HepG2 (cell line): ENCODE measurements at regions not wholly inside any gene's neighbourhood (a gene's known extent, or its start where the extent isn't known, plus 50 kb on each side); places are given as distances from the start of the nearest gene placed in this dataset.

Source experiments
- ATAC-seq: fragments of 200-7000 bp; cut with Tn5 transposase; 3 replicates; pipeline ENCODE4 v1.9.1; 2020; ENCODE audit warnings: mild to moderate bottlenecking, moderate library complexity
- BruUV-seq: library from RNA; stranded (reverse); fragments of 400-500 nt; replicated peaks from 2 replicates; lab custom pipeline; 2021; lab: Mats Ljungman, UMichigan
- CTCF ChIA-PET: fragments of 300-600 bp; formaldehyde crosslinking; extraction: SDS; loops from one replicate; lab custom pipeline; 2021; ENCODE audit warnings: low total read pairs, inconsistent platforms, low intra/inter-chr PET ratio; lab: Yijun Ruan, JAX
- POLR2A ChIA-PET: fragments of 350-600 bp; sonication (Branson Sonifier 250); formaldehyde crosslinking; loops from one replicate; lab custom pipeline; 2020; ENCODE audit warnings: antibody characterized with exemption, inconsistent platforms; lab: Yijun Ruan, JAX
- DNase-seq: peaks from one replicate; pipeline ENCODE4 v3.0.0-alpha.2; 2015; ENCODE audit warnings: low spot score
- FAIRE-seq: peaks from 3 replicates; lab custom pipeline; 2011; peaks lifted over from hg19 to GRCh38; lab: Jason Lieb, UNC
- H2AFZ ChIP-seq: one replicate; pipeline ENCODE4 v1.6.1; 2011; ENCODE audit warnings: low read length, inconsistent platforms
- H3K27ac ChIP-seq: fragments of 300-600 bp; 3 replicates; pipeline ENCODE4 v1.8.0; 2011; ENCODE audit warnings: mixed run types, mild to moderate bottlenecking, mixed read lengths, low read length, inconsistent platforms; ENCODE audit not compliant: insufficient read depth; ENCODE audit errors: extremely low read length
- H3K27me3 ChIP-seq, 2 experiments: fragments of 200-600 bp in 1 of 2; 2 replicates in 1 of 2; 3 replicates in 1 of 2; pipeline versions ENCODE4 v1.6.0 to v1.8.0; 2011; ENCODE audit warnings: low read length in 2 of 2, mild to moderate bottlenecking in 2 of 2, moderate library complexity in 2 of 2, inconsistent platforms in 1 of 2; ENCODE audit not compliant: insufficient read depth in 2 of 2, control insufficient read depth in 1 of 2
- H3K36me3 ChIP-seq, 2 experiments: fragments of 200-600 bp in 1 of 2; replicated peaks in 1 of 2; 2 replicates in 1 of 2; 3 replicates in 1 of 2; pipeline versions ENCODE4 v1.5.1 to v1.8.0; 2011; ENCODE audit warnings: low read length in 2 of 2, inconsistent platforms in 1 of 2; ENCODE audit not compliant: insufficient read depth in 2 of 2, control insufficient read depth in 1 of 2
- H3K4me1 ChIP-seq: 2 replicates; pipeline ENCODE4 v1.5.1; 2012; ENCODE audit warnings: low read length, inconsistent platforms; ENCODE audit not compliant: insufficient read depth
- H3K4me2 ChIP-seq: 2 replicates; pipeline ENCODE4 v1.6.0; 2011; ENCODE audit warnings: low read depth, low read length, inconsistent platforms
- H3K4me3 ChIP-seq, 3 experiments: fragments of 200-600 bp in 1 of 3; sonication (generic), shearing (Covaris generic) in 1 of 3; replicated peaks in 1 of 3; 2 replicates each; pipeline ENCODE4 v1.5.1; 2011 to 2016; ENCODE audit warnings: low read length in 3 of 3, inconsistent platforms in 2 of 3, low read depth in 2 of 3, mild to moderate bottlenecking in 2 of 3, control low read depth in 1 of 3, mixed read lengths in 1 of 3; ENCODE audit not compliant: insufficient read depth in 1 of 3
- H3K79me2 ChIP-seq: one replicate; pipeline ENCODE4 v1.6.1; 2011; ENCODE audit warnings: low read length, inconsistent platforms; ENCODE audit not compliant: insufficient read depth
- H3K9ac ChIP-seq: 2 replicates; pipeline ENCODE4 v1.6.0; 2011; ENCODE audit warnings: mild to moderate bottlenecking, low read depth, low read length, inconsistent platforms; ENCODE audit not compliant: insufficient read depth
- H3K9me3 ChIP-seq: 2 replicates; pipeline ENCODE4 v1.5.1; 2012; ENCODE audit warnings: mild to moderate bottlenecking, low read length
- H4K20me1 ChIP-seq: 2 replicates; pipeline ENCODE4 v1.6.0; 2011; ENCODE audit warnings: inconsistent platforms, mild to moderate bottlenecking, low read length, moderate library complexity; ENCODE audit not compliant: insufficient read depth
- ATF1 ChIP-seq: IDR thresholded peaks from 2 replicates; pipeline ENCODE4 v1.6.1; 2016; ENCODE audit warnings: mild to moderate bottlenecking, control low read depth
- CCDC6 ChIP-seq: sonication (generic); formaldehyde crosslinking; IDR thresholded peaks from 2 replicates; pipeline ENCODE4 v1.8.1; 2022; ENCODE audit warnings: mild to moderate bottlenecking, missing genetic modification reagents, moderate library complexity
- HINFP ChIP-seq: sonication (generic); formaldehyde crosslinking; IDR thresholded peaks from 2 replicates; pipeline ENCODE4 v1.4.0; 2020; ENCODE audit warnings: low read depth, mild to moderate bottlenecking, missing genetic modification reagents
- NFAT5 ChIP-seq: sonication (generic); formaldehyde crosslinking; IDR thresholded peaks from 2 replicates; pipeline ENCODE4 v1.4.0; 2020; ENCODE audit warnings: missing genetic modification reagents
- TRIM22 ChIP-seq: fragments of 450-650 bp; IDR thresholded peaks from 2 replicates; pipeline ENCODE4 v1.6.1; 2017
- USF2 ChIP-seq, 2 experiments: sonication (generic) in 1 of 2; formaldehyde crosslinking in 1 of 2; IDR thresholded peaks; 2 replicates each; pipeline versions ENCODE4 v1.5.1 to v1.6.1; 2011 to 2020; ENCODE audit warnings: borderline replicate concordance in 1 of 2, low read depth in 1 of 2, low read length in 1 of 2, mild to moderate bottlenecking in 1 of 2, missing genetic modification reagents in 1 of 2, moderate library complexity in 1 of 2
- ZNF619 ChIP-seq: sonication (generic); formaldehyde crosslinking; IDR thresholded peaks from 2 replicates; pipeline ENCODE4 v1.4.0; 2020; ENCODE audit warnings: mild to moderate bottlenecking, missing genetic modification reagents
- WGBS: methylation state at CpG from one replicate; pipeline ENCODE4 v1.1.6; 2017; ENCODE audit warnings: low lambda C conversion rate; 5-methylcytosine and 5-hydroxymethylcytosine counted together
- in situ Hi-C: cut with HindIII; loops from 2 replicates; pipeline ENCODE4 v1.10.0; 2017; ENCODE audit warnings: low pct_unique_long_range_greater_than_20kb; ENCODE audit not compliant: extremely low pct_ligation_motif_present
- intact Hi-C: fragments of 100-400 bp; cut with micrococcal nuclease; formaldehyde crosslinking; loops from one replicate; pipeline ENCODE4 v1.10.0; 2022; ENCODE audit not compliant: unreplicated experiment

GRCh38 chr6:134684423-134684795, 265.5 kb downstream of the ALDH8A1 start (continued):
- TF ChIP-seq NFAT5 (no peak), TRIM22 (no peak), CCDC6 (CRISPR knock-in tag) (no peak)
- TF ChIP-seq, all 625 proteins: peak for 0

- 16% methylated on average over 2 of the region's 2 CpGs for WGBS
- Histone ChIP-seq H4K20me1 (no peaks in the 10 kb centered on the region), H3K27me3 (no peaks in the 10 kb centered on the region; a peak in 1 of 5 replicates), H3K9me3 (no peaks in the 10 kb centered on the region), H3K4me2 (no peak overlapping the region), H2AFZ (no peak overlapping the region), H3K36me3 (no peaks in the 10 kb centered on the region), H3K9ac (no peak overlapping the region), H3K27ac (no peak overlapping the region), H3K4me3 (no peak overlapping the region), H3K4me1 (no peaks in the 10 kb centered on the region), H3K79me2 (no peaks in the 10 kb centered on the region)
- intact Hi-C loops = no loop called here
- no peak for TF ChIP-seq ATF1 (CRISPR knock-in tag)
- no peak for TF ChIP-seq ZNF619
- TF ChIP-seq HINFP = no peak
- TF ChIP-seq USF2 (IDR thresholded peaks at IDR 0.05; ENCODE audit: low read depth, low read length) = no peak
- no peak for TF ChIP-seq USF2 (CRISPR knock-in tag; IDR thresholded peaks at IDR 0.05; ENCODE audit: borderline replicate concordance)
- DNase-seq = no peak
- ATAC-seq = no peak
- in situ Hi-C loops = no loop called here
- ChIA-PET POLR2A (no interaction called here), CTCF (no interaction called here)
- no TSS peak for BruUV-seq
- FAIRE-seq = no peak
Observed at GRCh38 chr6:134683783-134684422, 266.0 kb downstream of the ALDH8A1 start.
